GM23338 (cell line): ENCODE measurements at regions not wholly inside any gene's neighbourhood (a gene's known extent, or its start where the extent isn't known, plus 50 kb on each side); places are given as distances from the start of the nearest gene placed in this dataset.

Source experiments
- ATAC-seq: fragments of 200-7000 bp; cut with Tn5 transposase; 3 replicates; pipeline ENCODE4 v1.9.1; 2020
- DNase-seq: peaks from one replicate; pipeline ENCODE4 v3.0.0-alpha.2; 2015; ENCODE audit warnings: low spot score
- H2AFZ ChIP-seq: fragments of 200-600 bp; sonication (generic); 2 replicates; pipeline ENCODE4 v1.8.0; 2016; ENCODE audit warnings: antibody characterized with exemption, mild to moderate bottlenecking, moderate library complexity
- H3F3A ChIP-seq: fragments of 200-600 bp; sonication (generic); replicated peaks from 2 replicates; pipeline ENCODE4 v1.8.0; 2017; ENCODE audit warnings: antibody characterized with exemption, mixed run types, low read depth
- H3K27ac ChIP-seq: fragments of 200-600 bp; sonication (generic); 2 replicates; pipeline ENCODE4 v1.6.1; 2016; ENCODE audit warnings: low read depth
- H3K27me3 ChIP-seq: fragments of 200-600 bp; sonication (generic); 2 replicates; pipeline ENCODE4 v1.8.0; 2016; ENCODE audit warnings: mild to moderate bottlenecking, mixed run types, moderate library complexity; ENCODE audit not compliant: insufficient read depth
- H3K36me3 ChIP-seq: fragments of 200-600 bp; sonication (generic); 2 replicates; pipeline ENCODE4 v1.8.0; 2016; ENCODE audit warnings: mild to moderate bottlenecking; ENCODE audit not compliant: insufficient read depth
- H3K4me1 ChIP-seq: fragments of 200-600 bp; sonication (generic); 2 replicates; pipeline ENCODE4 v1.8.0; 2016; ENCODE audit warnings: mild to moderate bottlenecking, moderate library complexity; ENCODE audit not compliant: insufficient read depth
- H3K4me2 ChIP-seq: fragments of 200-600 bp; sonication (generic); 2 replicates; pipeline ENCODE4 v1.7.1; 2017; ENCODE audit warnings: mixed run types
- H3K4me3 ChIP-seq: fragments of 200-600 bp; sonication (generic); 2 replicates; pipeline ENCODE4 v1.6.1; 2016; ENCODE audit warnings: mixed run types
- H3K79me2 ChIP-seq: fragments of 200-600 bp; sonication (generic); replicated peaks from 2 replicates; pipeline ENCODE4 v1.8.0; 2017; ENCODE audit warnings: mild to moderate bottlenecking; ENCODE audit not compliant: insufficient read depth
- H3K9me2 ChIP-seq: fragments of 200-600 bp; sonication (generic); 2 replicates; pipeline ENCODE4 v1.8.0; 2017; ENCODE audit not compliant: insufficient read depth
- H4K20me1 ChIP-seq: fragments of 200-600 bp; sonication (generic); replicated peaks from 2 replicates; pipeline ENCODE4 v1.8.0; 2017; ENCODE audit warnings: mild to moderate bottlenecking; ENCODE audit not compliant: insufficient read depth
- H3K27ac Mint-ChIP-seq: 2 replicates; pipeline ENCODE4 v1.8.0; 2020; ENCODE audit warnings: inconsistent platforms, mild to moderate bottlenecking, moderate library complexity, mixed read lengths
- H3K27me3 Mint-ChIP-seq: 3 replicates; pipeline ENCODE4 v1.8.0; 2022; ENCODE audit warnings: low read depth, mild to moderate bottlenecking, moderate library complexity, mixed read lengths, inconsistent platforms; ENCODE audit not compliant: insufficient read depth, poor library complexity
- H3K36me3 Mint-ChIP-seq: 3 replicates; pipeline ENCODE4 v1.8.0; 2021; ENCODE audit warnings: low read depth, mild to moderate bottlenecking, inconsistent platforms, moderate library complexity, mixed read lengths
- H3K4me1 Mint-ChIP-seq: 3 replicates; pipeline ENCODE4 v1.8.0; 2020; ENCODE audit warnings: mild to moderate bottlenecking, inconsistent platforms, mixed read lengths
- H3K4me3 Mint-ChIP-seq: 3 replicates; pipeline ENCODE4 v1.8.0; 2021; ENCODE audit warnings: moderate library complexity, mild to moderate bottlenecking, inconsistent platforms, mixed read lengths
- H3K9me3 Mint-ChIP-seq: 3 replicates; pipeline ENCODE4 v1.8.0; 2020; ENCODE audit warnings: moderate library complexity, mild to moderate bottlenecking, inconsistent platforms, mixed read lengths
- CREB1 ChIP-seq: fragments of 250-450 bp; sonication (Bioruptor Pico); IDR thresholded peaks from 2 replicates; pipeline ENCODE4 v1.5.0; 2020; ENCODE audit warnings: low read depth, mild to moderate bottlenecking, moderate library complexity
- CTCF ChIP-seq, 2 experiments: fragments of 200-600 bp in 1 of 2; sonication (generic) in 1 of 2; conservative IDR thresholded peaks; 2 replicates each; pipeline versions ENCODE4 v1.5.1 to v1.6.1; 2016 to 2017; ENCODE audit warnings: antibody characterized with exemption in 2 of 2, low read depth in 2 of 2, mild to moderate bottlenecking in 2 of 2, moderate library complexity in 1 of 2
- ETS1 ChIP-seq: IDR thresholded peaks from 2 replicates; pipeline ENCODE4 v1.6.1; 2016; ENCODE audit warnings: antibody characterized with exemption
- EZH2 ChIP-seq: fragments of 200-600 bp; sonication (generic); IDR thresholded peaks from one replicate; pipeline ENCODE4 v1.8.0; 2017; ENCODE audit warnings: antibody characterized with exemption, mild to moderate bottlenecking, low read depth; ENCODE audit not compliant: unreplicated experiment
- EZH2phosphoT487 ChIP-seq: fragments of 200-600 bp; sonication (generic); IDR thresholded peaks from one replicate; pipeline ENCODE4 v1.8.1; 2018; ENCODE audit warnings: antibody characterized with exemption; ENCODE audit not compliant: unreplicated experiment
- JUNB ChIP-seq: IDR thresholded peaks from one replicate; pipeline ENCODE4 v1.6.1; 2016; ENCODE audit warnings: antibody characterized with exemption; ENCODE audit not compliant: unreplicated experiment
- NANOG ChIP-seq: IDR thresholded peaks from 2 replicates; pipeline ENCODE4 v1.6.1; 2016; ENCODE audit warnings: antibody characterized with exemption, borderline replicate concordance
- POLR2AphosphoS5 ChIP-seq: IDR thresholded peaks from 2 replicates; pipeline ENCODE4 v1.6.1; 2016; ENCODE audit warnings: antibody characterized with exemption, low read depth
- REST ChIP-seq: IDR thresholded peaks from one replicate; pipeline ENCODE4 v1.6.1; 2018; ENCODE audit warnings: antibody characterized with exemption; ENCODE audit not compliant: unreplicated experiment
- STAT1 ChIP-seq: IDR thresholded peaks from one replicate; pipeline ENCODE4 v1.6.1; 2016; ENCODE audit warnings: antibody characterized with exemption; ENCODE audit not compliant: unreplicated experiment
- ZNF114 ChIP-seq: fragments of 250-450 bp; sonication (Bioruptor Pico); IDR thresholded peaks from 2 replicates; pipeline ENCODE4 v1.5.0; 2020; ENCODE audit warnings: mild to moderate bottlenecking, moderate library complexity
- ZNF331 ChIP-seq: fragments of 250-450 bp; sonication (Bioruptor Pico); IDR thresholded peaks from 2 replicates; pipeline ENCODE4 v1.5.0; 2020; ENCODE audit warnings: low read depth, mild to moderate bottlenecking, moderate library complexity
- ZNF462 ChIP-seq: fragments of 250-450 bp; sonication (Bioruptor Pico); IDR thresholded peaks from 2 replicates; pipeline ENCODE4 v1.5.0; 2020; ENCODE audit warnings: mild to moderate bottlenecking, moderate library complexity

GRCh38 chr5:63803165-63803564, 159.1 kb downstream of the HTR1A start:
- no peaks in the 10 kb centered on the region for H3K9me3 Mint-ChIP-seq
- peaks cover 16% of the 10 kb centered on the region; the same call in 2 of the 3 replicates for H3K4me1 Mint-ChIP-seq
- H3K4me3 Mint-ChIP-seq: no peak overlapping the region
- H4K20me1 ChIP-seq: no peaks in the 10 kb centered on the region
- no peaks in the 10 kb centered on the region for H3K36me3 ChIP-seq
- H3K36me3 Mint-ChIP-seq: peaks cover 2% of the 10 kb centered on the region; the same call in 1 of the 3 replicates
- peak; percentile 41 for ATAC-seq
- TF ChIP-seq ZNF462 (CRISPR knock-in tag) (no peak), JUNB (no peak), CTCF (conservative IDR thresholded peaks at IDR 0.05; ENCODE audit: low read depth in 2 of 2) (no peak), STAT1 (no peak), ZNF331 (CRISPR knock-in tag) (no peak), POLR2AphosphoS5 (no peak), EZH2phosphoT487 (no peak), REST (no peak), ETS1 (no peak), CREB1 (CRISPR knock-in tag) (no peak), EZH2 (no peak), NANOG (no peak), ZNF114 (no peak)
- no peak overlapping the region for H3K4me3 ChIP-seq
- no peak overlapping the region for H3K4me2 ChIP-seq
- no peak overlapping the region for H2AFZ ChIP-seq
- H3K79me2 ChIP-seq: no peaks in the 10 kb centered on the region
- H3K4me1 ChIP-seq: no peaks in the 10 kb centered on the region; the same call in 1 of the 2 replicates
- H3K27ac Mint-ChIP-seq: no peak overlapping the region; the same call in none of the 2 replicates
- H3K27me3 Mint-ChIP-seq: no peaks in the 10 kb centered on the region
- no peaks in the 10 kb centered on the region for H3K27me3 ChIP-seq
- H3K9me2 ChIP-seq: peaks cover 7% of the 10 kb centered on the region; the same call in 1 of the 2 replicates
- no peaks in the 10 kb centered on the region for H3F3A ChIP-seq
- peak; percentile 24 for DNase-seq
- no peak overlapping the region for H3K27ac ChIP-seq
